ENCODE measurements at regions not wholly inside any gene's neighbourhood (a gene's known extent, or its start where the extent isn't known, plus 50 kb on each side); places are given as distances from the start of the nearest gene placed in this dataset.
"Not testable (repeated sequence)": the region's sequence is repeated elsewhere in the genome, so short reads cannot be mapped to it uniquely, and the experiment has no call there.

- TF ChIP-seq CTCF (IDR thresholded peaks at IDR 0.05) (no peak), POLR2A (IDR thresholded peaks at IDR 0.05) (no peak)
- H3K27me3 ChIP-seq: no peaks in the 10 kb centered on the region
- no peaks in the 10 kb centered on the region for H3K36me3 ChIP-seq
- no peak for DNase-seq
- no peak overlapping the region for H3K4me3 ChIP-seq
- no peaks in the 10 kb centered on the region for H3K9me3 ChIP-seq
- no peaks in the 10 kb centered on the region for H3K4me1 ChIP-seq
- intact Hi-C loops (cut with DNase I; ENCODE audit: low total_unique reads): no loop called here
- H3K27ac ChIP-seq: no peak overlapping the region
Measured at GRCh38 chr7:152541892-152542291, 106.1 kb upstream of the KMT2C start.

GRCh38 chr7:152539190-152539495 lies 103.3 kb upstream of the KMT2C start:
- intact Hi-C loops (cut with DNase I; ENCODE audit: low total_unique reads); H3K4me3 ChIP-seq; H3K4me1 ChIP-seq; H3K9me3 ChIP-seq; H3K27ac ChIP-seq; DNase-seq; H3K36me3 ChIP-seq; H3K27me3 ChIP-seq: not testable (repeated sequence)

GRCh38 chr7:152538346-152539189 lies 102.8 kb upstream of the KMT2C start:
- H3K27ac ChIP-seq; H3K4me1 ChIP-seq; H3K27me3 ChIP-seq; DNase-seq; H3K36me3 ChIP-seq; H3K4me3 ChIP-seq; H3K9me3 ChIP-seq; intact Hi-C loops (cut with DNase I; ENCODE audit: low total_unique reads): not testable (repeated sequence)

- H3K27me3 ChIP-seq: no peaks in the 10 kb centered on the region
- H3K36me3 ChIP-seq: no peaks in the 10 kb centered on the region
- H3K4me3 ChIP-seq: no peak overlapping the region
- H3K4me1 ChIP-seq: no peaks in the 10 kb centered on the region
- TF ChIP-seq CTCF (IDR thresholded peaks at IDR 0.05) (no peak), POLR2A (IDR thresholded peaks at IDR 0.05) (no peak)
- no peaks in the 10 kb centered on the region for H3K9me3 ChIP-seq
- H3K27ac ChIP-seq: no peak overlapping the region
- DNase-seq: no peak
- intact Hi-C loops (cut with DNase I; ENCODE audit: low total_unique reads): no loop called here
Measured at GRCh38 chr7:152537639-152538038, 101.8 kb upstream of the KMT2C start.

- TF ChIP-seq POLR2A (IDR thresholded peaks at IDR 0.05) (no peak), CTCF (IDR thresholded peaks at IDR 0.05) (no peak)
- DNase-seq: no peak
- Histone ChIP-seq H3K27me3 (no peaks in the 10 kb centered on the region), H3K9me3 (no peaks in the 10 kb centered on the region), H3K4me3 (no peak overlapping the region), H3K4me1 (no peaks in the 10 kb centered on the region), H3K36me3 (no peaks in the 10 kb centered on the region), H3K27ac (no peak overlapping the region)
- intact Hi-C loops (cut with DNase I; ENCODE audit: low total_unique reads): no loop called here
Measured at GRCh38 chr7:152528612-152529011, 92.8 kb upstream of the KMT2C start.

GRCh38 chr7:152527610-152528032 lies 91.8 kb upstream of the KMT2C start:
- intact Hi-C loops (cut with DNase I; ENCODE audit: low total_unique reads): no loop called here
- Histone ChIP-seq H3K27me3 (no peaks in the 10 kb centered on the region), H3K4me1 (no peaks in the 10 kb centered on the region), H3K4me3 (no peak overlapping the region), H3K27ac (no peak overlapping the region), H3K9me3 (no peaks in the 10 kb centered on the region), H3K36me3 (no peaks in the 10 kb centered on the region)
- peak in 1 of 2 donors; percentile 17 for DNase-seq
- no peak for TF ChIP-seq CTCF (IDR thresholded peaks at IDR 0.05)
- TF ChIP-seq POLR2A (IDR thresholded peaks at IDR 0.05): no peak

All from uterus (tissue), 3 donors.